NCI-H1105 treated with DMSO at 0.1 percent for 48 hours (cell line): ENCODE measurements at regions not wholly inside any gene's neighbourhood (a gene's known extent, or its start where the extent isn't known, plus 50 kb on each side); places are given as distances from the start of the nearest gene placed in this dataset.
"Not testable (repeated sequence)": the region's sequence is repeated elsewhere in the genome, so short reads cannot be mapped to it uniquely, and the experiment has no call there.

Source experiments
- DNase-seq: peaks from one replicate; lab custom pipeline; 2025; lab: John Stamatoyannopoulos, UW

DNA sequence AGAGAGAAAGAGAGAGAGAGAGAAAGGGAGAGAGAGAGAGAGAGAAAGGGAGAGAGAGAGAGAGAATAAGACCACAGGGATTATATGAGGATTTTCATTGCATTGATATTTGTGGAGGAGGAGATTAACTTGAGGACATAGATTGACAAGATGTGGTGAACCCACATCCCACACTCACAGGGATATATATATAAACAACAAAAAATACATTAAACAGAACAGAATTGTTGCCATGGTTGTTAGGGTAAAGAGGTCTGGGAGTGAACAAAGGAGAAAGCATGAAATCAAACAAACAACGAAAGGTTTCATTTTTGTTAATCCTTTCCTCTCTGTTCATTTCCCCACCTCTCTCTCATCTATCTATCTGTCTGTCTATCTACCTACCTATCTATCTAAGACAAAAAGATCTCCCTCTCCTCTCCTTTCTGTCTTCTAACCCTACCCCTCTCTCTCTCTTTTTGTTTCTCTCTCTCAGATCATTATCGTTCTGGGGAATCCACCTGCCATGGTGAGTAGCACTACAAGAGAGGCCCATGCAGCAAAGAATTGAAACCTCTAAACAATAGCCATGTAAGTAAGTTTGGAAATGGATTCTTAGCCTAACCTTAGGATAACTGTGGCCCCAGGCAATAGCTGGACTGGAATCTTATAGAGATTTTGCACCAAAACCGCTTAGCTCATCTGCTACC, 280.9 kb downstream of the RAP2B start:
- no peak for DNase-seq

DNA sequence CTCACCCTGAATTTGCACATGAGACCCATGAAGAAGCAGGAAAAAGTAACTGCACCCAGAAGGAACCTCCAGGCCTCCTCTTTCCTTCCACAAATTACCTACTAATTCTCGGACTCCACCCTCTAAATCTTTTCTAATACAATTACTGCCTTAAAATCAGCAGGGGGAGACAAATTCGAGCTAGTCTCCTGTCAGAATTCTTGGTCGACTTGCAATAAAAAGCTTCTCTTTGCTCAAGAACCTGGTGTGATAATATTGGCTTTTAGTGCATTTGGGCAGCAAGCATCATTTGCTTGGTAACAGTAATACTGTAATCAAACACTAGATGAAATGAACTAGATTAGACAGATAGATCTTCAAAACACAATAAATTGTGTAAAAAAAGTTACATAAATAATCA, 281.9 kb downstream of the RAP2B start:
- DNase-seq: no peak

DNA sequence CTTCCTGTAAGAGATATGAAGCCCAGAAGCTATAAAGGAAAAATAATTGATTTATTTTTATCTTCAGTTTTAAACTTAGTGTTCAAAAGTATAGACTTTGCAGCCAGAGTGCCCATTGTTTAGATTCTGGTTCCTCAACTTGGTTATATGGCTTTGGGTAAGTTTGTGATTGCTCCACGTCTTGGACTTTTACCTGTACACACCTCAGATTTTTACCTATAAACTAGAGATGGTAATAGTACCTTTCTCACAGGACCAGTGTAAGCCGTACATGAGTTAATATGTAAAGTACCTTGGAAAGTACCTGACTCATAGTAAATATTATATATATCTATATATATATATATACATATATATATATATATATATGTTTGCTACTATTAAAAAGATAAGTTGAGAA, 283.8 kb downstream of the RAP2B start:
- no peak for DNase-seq

DNA sequence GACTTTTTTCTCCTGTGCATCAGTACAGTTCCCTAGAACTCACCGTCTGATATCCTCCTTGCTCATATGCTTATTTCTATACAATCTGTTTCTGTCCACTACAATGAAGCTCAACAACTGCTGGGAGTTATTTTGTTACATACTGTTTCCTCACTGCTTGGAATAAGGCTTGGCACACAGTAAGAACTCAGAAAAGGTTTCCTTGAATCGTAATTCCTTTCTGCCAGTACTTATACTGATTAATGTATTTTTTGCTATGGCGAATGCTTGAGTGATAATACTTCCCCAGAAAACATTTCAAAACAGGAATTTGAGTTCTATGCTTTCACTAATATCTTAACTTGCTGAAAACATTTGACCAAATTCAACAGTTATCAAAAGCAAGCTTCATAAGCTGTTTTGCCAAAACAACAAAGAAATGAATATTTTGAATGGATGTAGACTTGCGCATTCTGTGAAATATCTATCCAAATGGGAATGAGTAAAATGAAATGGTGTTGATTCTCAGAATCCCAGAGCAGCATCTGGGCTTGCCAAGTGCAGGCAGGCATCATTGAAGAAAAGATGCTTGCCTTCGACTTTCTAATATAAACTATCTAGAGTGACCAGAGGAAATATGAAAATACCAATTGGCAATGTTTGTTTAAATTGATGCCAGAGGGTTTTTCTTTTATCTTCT, 286.3 kb downstream of the RAP2B start:
- DNase-seq: no peak

DNA sequence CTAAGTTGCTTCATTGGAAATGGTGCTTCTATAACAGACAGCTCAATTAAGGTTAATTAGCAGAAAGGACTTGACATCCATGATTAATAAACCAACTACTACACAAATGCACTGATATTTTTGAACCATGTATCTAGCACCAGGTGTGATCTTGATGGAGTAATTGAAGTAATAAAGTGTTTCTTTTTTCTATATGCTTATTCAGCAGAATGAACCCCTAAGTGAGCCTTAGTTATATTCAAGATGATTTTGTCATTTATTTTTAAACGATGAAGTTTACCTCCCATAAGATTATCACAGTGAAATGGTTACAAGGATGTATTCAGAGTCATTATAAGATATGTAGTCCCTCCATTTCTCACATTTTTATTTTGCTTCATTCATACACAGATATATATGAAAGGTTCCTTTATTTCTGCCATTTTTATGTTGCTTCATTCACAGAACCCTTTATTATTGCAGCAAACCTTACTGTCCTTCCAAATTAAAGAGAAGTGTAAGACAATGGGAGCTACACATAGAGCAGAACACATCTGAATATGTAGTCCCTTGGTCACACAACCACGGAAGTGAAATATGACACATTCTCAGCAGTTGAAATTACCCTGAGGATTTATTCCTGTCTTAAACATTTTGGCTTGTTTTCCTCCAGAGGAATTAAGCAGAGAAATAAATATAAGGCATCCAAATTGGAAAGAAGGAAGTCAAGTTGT, 295.0 kb downstream of the RAP2B start:
- DNase-seq: no peak

DNA sequence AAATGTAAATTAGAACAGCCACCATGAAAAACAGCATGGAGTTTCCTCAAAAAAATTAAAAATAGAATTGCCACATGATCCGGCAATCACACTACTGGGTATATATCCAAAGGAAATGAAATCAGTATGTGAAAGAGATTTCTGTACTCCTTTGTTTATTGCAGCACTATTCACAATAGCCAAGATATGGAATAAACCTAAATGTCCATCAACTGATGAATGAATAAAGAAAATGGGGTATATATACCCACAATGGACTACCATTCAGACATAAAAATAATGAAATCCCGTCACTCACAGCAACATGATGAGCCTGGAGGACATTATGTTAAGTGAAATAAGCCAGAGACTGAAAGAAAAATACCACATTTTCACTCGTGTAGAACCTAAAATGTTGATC, 296.9 kb downstream of the RAP2B start:
- no peak for DNase-seq

DNA sequence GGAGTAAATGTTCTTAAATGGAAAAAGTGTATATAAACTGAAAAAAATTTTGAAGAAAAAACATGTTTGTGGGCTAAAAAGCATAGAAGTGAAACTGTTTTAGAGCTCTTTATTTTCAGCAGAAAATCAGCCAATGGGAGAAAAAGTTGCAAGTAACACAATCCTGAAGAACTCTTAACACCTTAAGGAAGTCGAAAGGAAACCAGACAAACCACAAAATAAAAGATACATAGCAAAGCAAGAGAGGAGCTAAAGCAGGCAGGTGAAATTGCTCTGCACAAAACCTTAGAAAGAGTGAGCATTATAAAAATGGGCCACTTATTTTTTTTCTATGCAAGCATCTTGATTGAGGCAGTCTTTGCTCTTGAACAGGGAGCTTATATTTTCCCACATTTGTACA, 300.5 kb downstream of the RAP2B start:
- DNase-seq: no peak

DNA sequence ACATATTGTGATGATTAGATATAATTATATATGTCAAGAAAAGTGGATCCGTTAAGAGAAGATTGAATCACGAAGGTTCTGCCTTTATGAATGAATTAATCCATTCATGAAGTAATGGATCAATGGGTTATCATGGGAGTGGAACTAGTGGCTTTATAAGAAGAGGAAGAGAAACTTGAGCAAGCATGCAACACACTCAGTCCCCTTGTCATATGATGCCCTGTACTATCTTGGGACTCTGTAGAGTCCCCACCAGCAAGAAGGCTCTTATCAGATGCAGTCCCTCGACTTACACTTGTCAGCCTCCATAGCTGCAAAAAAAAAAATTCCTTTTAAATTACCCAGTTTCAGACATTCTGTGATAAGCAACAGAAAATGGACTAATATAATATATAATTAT, 301.9 kb downstream of the RAP2B start:
- DNase-seq: no peak

DNA sequence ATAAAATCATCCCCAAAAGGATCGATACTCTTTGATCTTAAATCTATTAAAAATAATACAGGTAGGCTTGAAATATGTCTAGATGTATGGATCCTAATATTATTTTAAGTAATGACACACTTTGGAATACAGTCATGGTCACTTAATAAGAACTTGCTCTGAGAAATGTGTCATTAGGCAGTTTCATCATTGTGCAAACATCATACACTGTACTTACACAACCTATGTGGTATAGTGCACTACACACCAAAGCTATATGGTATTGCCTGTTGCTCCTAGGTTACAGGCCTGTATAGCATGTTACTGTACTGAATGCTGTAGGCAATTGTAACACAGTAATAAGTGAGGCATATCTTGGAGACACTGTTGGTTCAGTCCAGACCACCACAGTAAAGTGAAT, 307.1 kb downstream of the RAP2B start:
- no peak for DNase-seq

DNA sequence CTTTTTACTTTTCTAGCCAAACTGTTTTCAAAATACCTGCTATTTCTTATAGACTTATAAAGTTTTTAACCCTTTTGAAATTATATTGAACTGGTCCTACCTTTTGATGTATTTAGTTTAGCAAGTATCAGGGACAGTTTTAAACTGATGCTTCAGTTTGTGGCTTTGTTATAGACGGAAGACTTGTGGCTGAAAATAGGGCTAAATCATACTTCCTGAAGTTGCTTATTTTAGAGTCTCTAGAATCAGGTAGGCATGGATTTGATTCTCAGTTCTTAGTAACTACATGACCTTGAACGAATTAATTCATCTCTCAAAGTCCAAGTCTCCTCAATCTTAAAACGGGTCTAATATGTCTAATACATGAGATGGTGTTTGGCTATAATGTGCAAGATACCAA, 322.8 kb downstream of the RAP2B start:
- DNase-seq: no peak

DNA sequence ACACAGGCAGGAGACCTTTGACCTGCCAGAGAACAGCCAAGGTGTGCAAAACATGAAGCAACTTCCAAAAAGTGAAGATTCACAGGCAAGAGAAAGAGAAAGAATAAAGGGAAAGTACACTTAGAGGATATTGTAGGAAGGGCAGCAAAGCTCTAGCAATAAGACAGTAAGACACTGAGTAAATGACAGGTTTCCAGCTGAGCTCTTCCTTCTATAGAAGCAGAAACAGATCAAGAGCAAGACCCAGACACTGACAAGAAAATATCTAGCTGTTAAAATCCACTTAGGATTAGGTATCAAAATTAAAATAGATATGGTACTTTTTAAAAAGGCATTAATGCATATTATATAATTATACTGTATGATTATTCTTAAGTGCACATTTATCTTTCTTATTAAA, 333.4 kb downstream of the RAP2B start:
- DNase-seq: no peak

DNA sequence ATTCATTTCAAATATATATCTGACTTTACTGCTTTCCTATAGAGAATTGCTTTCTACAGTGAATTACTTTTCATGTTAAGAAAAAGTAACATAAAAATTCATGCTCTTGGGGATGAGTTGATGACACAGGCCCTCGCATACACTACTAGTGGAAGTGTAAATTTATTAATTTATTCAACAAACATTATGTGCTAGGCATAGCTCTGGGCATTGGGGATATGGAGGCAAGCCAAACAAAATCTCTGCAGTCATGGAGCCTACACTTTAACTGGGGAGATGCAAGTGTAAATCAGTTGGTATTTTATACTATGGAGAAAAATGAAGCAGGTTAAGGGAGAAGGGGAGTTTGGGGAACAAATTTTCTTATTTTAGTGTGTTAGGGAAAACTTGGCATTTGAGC, 340.7 kb downstream of the RAP2B start:
- no peak for DNase-seq

DNA sequence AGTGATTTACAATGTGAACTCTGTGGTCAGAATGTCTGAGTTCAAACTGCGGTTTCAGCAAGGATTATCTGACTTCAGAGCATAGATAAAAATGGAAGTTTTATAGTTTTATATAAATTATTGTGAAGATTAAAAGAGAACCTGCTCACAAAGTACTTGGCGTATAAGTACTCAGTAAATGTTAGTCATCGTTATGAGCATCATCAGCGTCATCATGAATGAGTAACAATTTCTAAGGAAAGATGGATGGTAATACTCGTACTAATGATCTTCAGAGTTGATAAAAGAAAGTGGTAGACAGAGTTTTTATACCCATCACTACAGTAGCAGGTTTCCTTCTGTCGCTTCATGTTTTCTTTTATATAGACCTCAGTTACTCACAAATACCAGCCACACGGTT, 341.8 kb downstream of the RAP2B start:
- no peak for DNase-seq

DNA sequence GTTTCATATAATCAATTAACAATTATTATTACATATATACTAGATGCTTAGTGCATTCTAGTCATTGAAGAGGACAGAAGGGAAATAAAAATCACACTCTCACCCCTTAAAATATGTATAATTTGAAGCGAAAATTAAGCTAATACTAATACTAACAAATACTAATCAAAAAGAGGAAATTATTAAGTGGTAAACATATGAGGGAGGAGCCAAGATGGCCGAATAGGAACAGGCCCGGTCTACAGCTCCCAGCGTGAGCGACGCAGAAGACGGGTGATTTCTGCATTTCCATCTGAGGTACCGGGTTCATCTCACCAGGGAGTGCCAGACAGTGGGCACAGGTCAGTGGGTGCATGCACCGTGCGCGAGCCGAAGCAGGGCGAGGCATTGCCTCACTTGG, 344.2 kb downstream of the RAP2B start:
- DNase-seq: not testable (repeated sequence)

DNA sequence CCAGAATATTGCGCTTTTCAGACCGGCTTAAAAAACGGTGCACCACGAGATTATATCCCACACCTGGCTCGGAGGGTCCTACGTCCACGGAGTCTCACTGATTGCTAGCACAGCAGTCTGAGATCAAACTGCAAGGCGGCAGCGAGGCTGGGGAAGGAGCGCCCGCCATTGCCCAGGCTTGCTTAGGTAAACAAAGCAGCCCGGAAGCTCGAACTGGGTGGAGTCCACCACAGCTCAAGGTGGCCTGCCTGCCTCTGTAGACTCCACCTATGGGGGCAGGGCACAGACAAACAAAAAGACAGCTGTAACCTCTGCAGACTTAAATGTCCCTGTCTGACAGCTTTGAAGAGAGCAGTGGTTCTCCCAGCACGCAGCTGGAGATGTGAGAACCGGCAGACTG, 344.7 kb downstream of the RAP2B start:
- not testable (repeated sequence) for DNase-seq

DNA sequence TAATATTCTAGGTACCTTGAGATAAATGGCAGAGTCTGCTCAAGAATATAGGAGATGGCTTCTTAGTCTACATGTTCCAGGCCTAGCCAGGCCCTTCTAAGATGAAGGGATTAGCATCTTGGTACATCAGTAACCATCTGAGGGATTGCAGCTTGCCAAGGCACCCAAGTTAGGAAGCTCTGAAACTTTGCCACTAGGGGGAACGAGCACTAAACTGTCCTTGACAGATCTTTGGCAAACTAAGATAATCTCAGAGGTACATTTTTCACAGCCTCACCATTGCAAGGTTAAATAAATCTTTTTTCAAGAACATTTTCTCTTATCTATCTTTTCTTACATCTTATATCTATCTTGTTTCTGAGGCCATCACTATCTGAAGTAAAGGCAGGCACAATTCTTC, 351.2 kb downstream of the RAP2B start:
- DNase-seq: no peak

DNA sequence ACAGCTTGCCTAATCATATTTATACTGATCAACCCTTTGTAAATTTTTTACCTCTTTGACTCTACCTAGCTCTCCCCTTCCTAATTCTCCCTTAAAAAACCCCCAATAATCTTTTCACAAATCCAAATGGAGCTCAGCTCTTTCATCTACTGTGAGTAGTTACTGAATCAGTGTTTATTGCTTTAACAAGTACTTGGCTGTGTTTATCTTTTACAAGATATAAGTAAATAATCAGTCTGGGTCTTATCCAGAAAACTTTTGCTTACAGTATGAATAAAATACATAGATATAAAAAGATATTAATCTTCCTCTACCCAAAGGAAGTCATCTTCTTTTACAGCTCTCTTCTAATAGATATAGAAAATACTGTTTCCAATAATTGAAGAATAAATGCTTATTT, 366.4 kb downstream of the RAP2B start:
- no peak for DNase-seq

DNA sequence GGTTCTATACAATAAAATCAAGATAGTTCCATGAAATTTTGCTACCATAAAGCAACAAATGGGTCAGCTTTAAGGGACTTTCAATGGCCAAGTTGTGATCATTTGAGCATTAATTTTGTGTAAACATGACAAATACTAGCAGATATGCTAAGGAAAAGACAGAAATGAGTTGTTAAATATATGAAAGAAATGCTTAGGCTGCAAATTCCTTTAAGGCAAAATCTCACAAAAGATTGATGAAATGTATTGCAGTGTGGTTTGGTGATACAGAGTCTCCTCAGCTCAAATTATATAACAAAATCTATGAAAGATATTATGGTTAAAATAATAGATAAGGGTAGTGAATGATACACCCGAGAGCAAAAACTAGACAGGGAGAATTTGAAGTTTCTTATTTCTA, 377.2 kb downstream of the RAP2B start:
- DNase-seq: no peak

DNA sequence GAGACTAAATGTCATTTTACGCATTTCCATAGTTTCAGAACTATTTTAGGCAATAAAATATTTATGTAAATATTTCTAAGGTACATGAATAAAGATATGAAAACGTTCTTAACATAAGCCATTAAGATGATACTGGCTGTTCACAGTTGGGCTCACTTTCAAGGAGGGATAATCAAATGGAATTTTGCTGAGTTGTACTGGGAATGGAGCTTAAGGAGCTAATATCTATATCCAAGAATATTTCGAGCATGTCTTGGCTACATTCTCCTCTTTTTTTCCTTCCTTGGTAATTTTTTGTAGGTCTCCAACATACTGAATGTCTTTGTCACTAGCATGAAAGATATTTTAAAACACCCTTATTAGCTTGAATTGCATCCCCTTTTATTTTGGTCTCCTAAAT, 383.4 kb downstream of the RAP2B start:
- DNase-seq: no peak

DNA sequence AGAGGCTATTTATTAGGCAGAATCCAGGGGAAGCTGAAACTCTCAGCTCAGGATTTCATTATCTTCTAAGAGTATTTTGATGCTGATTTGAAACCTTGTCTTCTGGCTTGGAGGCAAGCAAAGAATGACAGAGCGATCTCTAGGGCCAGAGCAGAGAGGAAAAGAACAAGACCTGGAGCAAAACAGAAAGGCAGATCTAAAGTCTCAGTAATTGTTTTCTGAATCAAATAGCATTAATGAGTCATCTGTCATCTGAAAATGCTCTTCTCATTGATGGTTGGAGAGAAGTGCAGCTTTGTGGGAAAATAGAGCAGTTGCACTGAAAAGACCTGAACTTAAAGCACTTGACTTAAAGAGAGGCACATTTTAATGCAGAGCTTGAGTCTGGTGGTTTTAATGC, 385.9 kb downstream of the RAP2B start:
- DNase-seq: no peak

DNA sequence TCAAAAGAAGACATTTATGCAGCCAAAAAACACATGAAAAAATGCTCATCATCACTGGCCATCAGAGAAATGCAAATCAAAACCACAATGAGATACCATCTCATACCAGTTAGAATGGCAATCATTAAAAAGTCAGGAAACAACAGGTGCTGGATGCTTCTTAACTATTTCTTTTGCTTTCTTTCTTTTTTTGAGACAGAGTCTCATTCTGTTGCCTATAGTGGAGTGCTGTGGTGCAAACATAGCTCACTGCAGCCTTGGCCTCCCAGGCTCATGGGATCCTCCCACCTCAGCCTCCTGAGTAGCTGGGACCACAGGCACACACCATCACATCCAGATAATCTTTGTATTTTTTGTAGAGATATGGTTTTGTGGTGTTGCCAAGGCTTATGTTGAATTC, 387.7 kb downstream of the RAP2B start:
- DNase-seq: not testable (repeated sequence)

DNA sequence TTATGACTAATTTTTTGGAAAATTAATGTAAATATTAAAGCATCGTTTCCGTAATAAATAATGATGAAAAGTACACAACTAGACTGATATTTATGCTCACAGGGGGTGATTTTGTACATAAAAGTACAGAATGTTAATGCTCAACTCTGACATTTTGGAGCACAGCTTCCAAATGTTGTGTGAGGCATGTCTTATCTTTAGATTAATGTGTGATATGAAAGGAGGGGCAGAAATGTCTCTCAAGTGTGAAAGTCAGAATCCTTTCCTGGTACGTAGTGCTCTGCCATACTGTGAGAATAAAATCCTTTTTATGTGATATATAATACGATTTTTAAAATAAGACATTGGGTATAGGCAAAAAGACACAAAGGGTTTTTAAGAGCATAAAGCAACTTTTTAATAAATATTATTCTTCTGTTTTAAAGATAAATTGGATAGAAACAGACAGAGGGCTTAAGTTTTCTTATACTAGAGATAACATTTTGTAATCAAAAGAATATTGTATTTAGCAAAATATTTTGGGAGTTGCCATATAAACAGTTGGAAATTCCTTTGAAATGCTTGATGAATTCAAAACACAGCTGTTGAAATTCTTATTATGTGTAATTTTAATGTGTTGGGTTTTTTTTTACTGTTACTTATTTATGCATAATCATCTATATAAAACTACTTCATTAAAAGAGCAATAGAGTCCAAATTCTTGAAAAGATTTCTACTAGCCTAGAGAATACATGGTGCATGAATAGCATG, 389.7 kb downstream of the RAP2B start:
- no peak for DNase-seq
